Cardiac muscle cell (in vitro differentiated cells and primary cell): ENCODE measurements at regions not wholly inside any gene's neighbourhood (a gene's known extent, or its start where the extent isn't known, plus 50 kb on each side); places are given as distances from the start of the nearest gene placed in this dataset.

Experiments used
- DNase-seq, 2 donors: peaks; one replicate each; pipeline versions ENCODE4 v3.0.0 to v3.0.0-alpha.2; 2010 to 2017; ENCODE audit warnings: low read depth in 1 of 2, low spot score in 1 of 2
- H3K27ac ChIP-seq: fragments of 200-600 bp; sonication (generic); 2 replicates; pipeline ENCODE4 v1.5.1; 2016
- H3K27me3 ChIP-seq: fragments of 200-600 bp; sonication (generic); 2 replicates; pipeline ENCODE4 v1.6.0; 2016; ENCODE audit warnings: control low read depth
- H3K36me3 ChIP-seq: fragments of 200-600 bp; sonication (generic); 2 replicates; pipeline ENCODE4 v1.5.1; 2016; ENCODE audit warnings: control low read depth
- H3K4me1 ChIP-seq: fragments of 200-600 bp; sonication (generic); 2 replicates; pipeline ENCODE4 v1.8.1; 2017; ENCODE audit warnings: low read depth, mild to moderate bottlenecking, mixed run types
- H3K4me3 ChIP-seq: fragments of 200-600 bp; sonication (generic); 2 replicates; pipeline ENCODE4 v1.5.1; 2016; ENCODE audit warnings: mild to moderate bottlenecking
- H3K9me3 ChIP-seq: fragments of 200-600 bp; sonication (generic); 2 replicates; pipeline ENCODE4 v1.5.1; 2017; ENCODE audit warnings: low read depth, mild to moderate bottlenecking, control low read depth
- TF ChIP-seq, protein P1 (sequence below): IDR thresholded peaks from 2 replicates; pipeline ENCODE4 v1.5.1; 2012; ENCODE audit warnings: low read depth, mild to moderate bottlenecking, low read length

DNA sequence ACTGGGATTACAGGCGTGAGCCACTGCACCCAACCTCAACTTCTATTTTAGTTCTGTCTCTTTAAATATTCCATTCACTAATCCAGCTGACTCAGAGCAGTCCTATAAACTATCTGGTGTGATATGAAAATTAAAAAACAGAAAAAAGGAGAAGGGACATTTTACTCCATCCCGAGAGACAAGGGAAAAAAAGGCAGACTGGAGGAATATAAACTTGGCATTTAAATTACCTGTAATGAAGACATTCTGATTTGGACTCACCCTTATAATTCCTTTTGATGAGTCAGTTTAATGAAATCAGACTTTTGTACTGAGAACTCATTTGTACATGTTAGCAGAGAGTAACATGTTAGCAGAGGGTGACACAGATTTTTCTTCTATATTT is 74.8 kb upstream of the RIOK3 start:
- no peaks in the 10 kb centered on the region for H3K36me3 ChIP-seq
- H3K27ac ChIP-seq, result no peak overlapping the region
- no peak for DNase-seq
- TF ChIP-seq, protein P1, sequence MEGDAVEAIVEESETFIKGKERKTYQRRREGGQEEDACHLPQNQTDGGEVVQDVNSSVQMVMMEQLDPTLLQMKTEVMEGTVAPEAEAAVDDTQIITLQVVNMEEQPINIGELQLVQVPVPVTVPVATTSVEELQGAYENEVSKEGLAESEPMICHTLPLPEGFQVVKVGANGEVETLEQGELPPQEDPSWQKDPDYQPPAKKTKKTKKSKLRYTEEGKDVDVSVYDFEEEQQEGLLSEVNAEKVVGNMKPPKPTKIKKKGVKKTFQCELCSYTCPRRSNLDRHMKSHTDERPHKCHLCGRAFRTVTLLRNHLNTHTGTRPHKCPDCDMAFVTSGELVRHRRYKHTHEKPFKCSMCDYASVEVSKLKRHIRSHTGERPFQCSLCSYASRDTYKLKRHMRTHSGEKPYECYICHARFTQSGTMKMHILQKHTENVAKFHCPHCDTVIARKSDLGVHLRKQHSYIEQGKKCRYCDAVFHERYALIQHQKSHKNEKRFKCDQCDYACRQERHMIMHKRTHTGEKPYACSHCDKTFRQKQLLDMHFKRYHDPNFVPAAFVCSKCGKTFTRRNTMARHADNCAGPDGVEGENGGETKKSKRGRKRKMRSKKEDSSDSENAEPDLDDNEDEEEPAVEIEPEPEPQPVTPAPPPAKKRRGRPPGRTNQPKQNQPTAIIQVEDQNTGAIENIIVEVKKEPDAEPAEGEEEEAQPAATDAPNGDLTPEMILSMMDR, result no peak
- H3K4me1 ChIP-seq, result peaks cover 4% of the 10 kb centered on the region
- H3K9me3 ChIP-seq, result no peaks in the 10 kb centered on the region
- no peak overlapping the region for H3K4me3 ChIP-seq
- H3K27me3 ChIP-seq, result no peaks in the 10 kb centered on the region

DNA sequence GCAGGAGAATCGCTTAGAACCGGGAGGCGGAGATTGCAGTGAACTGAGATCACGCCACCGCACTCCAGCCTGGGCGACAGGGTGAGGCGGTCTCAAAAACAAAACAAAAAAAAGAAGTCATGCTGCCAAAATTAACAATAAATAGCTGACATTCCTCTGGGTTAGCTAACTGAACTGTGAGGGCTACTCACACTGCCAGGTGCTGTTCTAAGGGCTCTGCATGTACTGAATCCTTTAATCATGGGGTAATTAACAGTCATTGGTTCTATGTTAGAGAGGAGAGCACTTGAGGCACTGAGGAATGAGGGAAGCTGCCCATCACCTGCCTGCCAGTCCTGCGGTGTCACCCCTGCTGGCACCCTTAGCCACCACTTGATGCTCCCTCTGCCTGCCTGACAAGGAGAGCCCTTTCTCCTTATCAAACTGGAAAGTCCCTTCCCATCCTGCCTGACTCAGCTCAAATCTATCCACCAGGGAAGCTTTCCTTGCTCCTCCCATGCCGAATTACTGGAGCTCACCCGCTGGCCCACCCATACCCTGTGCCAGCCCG is 73.0 kb upstream of the RIOK3 start:
- H3K4me3 ChIP-seq, result no peak overlapping the region
- DNase-seq, result peak in 1 of 2 donors; percentile 64
- no peaks in the 10 kb centered on the region for H3K36me3 ChIP-seq
- H3K9me3 ChIP-seq, result no peaks in the 10 kb centered on the region
- H3K4me1 ChIP-seq, result peaks cover 4% of the 10 kb centered on the region
- no peaks in the 10 kb centered on the region for H3K27me3 ChIP-seq
- TF ChIP-seq, protein P1, result no peak
- no peak overlapping the region for H3K27ac ChIP-seq

DNA sequence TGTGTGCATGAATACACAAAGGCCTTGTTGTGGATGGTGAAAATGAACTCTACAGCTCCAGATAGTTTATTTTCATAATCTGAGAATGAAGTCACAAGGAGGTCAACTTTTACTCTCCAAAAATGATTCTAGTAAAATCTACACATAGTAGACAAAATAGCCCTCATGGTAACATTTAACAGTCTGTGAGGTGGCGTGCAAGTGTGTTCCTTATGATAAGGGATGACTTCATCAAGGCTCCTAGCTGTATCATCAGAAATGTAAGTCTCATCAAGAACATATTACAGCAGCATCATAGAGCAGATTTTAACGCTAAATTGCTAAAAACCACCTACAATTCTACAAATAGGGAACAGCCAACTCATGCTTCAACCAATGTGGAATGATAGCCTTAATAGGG is 72.3 kb upstream of the RIOK3 start:
- Histone ChIP-seq H3K4me1 (peaks cover 4% of the 10 kb centered on the region), H3K27me3 (no peaks in the 10 kb centered on the region), H3K36me3 (no peaks in the 10 kb centered on the region), H3K27ac (no peak overlapping the region), H3K9me3 (no peaks in the 10 kb centered on the region), H3K4me3 (no peak overlapping the region)
- TF ChIP-seq, protein P1, result no peak
- DNase-seq, result peak in 1 of 2 donors; percentile 57

DNA sequence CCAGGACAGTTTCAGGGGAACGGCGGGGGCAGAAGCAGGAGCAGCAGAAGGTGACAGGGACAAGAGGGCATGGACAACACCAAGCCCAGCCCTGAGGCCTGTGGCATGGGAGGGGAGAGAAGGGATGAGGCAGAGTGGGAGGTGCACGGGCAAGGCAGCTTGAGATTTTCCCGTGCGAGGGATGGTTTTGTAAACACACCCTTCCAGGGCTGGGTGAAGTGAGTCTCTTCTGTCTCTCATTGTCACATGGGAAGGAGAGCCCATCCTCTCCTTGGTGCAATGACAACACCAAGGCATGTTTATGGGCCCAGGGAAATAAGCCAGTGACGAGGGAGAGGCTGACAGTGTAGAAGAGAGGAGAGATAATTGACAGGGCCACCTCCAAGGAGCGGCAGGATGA is 69.6 kb upstream of the RIOK3 start:
- TF ChIP-seq, protein P1, result no peak
- Histone ChIP-seq H3K27me3 (no peaks in the 10 kb centered on the region), H3K36me3 (no peaks in the 10 kb centered on the region)

DNA sequence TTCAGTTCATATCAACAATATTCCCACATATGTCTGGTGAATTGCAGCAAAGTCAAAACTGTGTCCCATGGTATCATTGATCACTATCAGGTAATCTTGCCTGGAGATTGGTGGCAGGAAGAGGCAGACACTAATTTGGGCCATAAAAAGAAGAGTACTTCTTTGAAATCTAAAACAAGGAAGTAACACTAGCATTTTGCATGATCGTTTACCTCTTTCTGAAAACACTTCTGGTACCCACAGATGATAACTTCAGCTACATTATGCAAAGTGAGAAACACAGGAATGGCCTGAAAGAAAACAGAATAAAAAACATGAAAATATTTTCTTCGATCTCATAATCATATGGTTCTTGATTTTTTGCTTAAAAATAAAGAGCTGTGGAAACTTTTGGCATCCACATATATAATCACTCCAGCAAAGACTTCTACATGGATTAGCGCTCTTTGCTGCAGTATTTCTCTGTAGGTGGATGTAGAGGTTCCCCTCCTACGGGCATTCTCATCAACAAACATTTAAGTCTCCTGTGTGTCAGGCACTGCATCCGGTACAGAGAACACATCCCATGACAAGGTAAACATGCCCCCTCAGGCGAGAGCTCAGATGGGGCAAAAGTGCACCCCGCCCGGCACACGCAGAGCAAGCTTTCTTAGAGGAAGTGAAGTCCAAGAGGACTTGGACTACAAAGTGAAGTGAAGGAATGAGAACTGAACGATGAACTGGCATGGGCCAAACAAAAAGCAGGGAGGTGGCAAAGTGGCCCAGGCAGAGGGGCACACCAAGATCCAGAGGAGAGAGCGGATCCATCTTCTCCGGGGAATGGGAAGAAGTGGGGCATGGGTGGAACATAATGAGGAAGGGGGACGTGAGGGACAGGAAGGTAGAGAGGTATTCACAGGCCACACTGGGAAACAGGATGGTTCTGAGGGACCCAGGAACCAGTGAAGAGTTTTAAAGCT is 68.0 kb upstream of the RIOK3 start:
- TF ChIP-seq, protein P1, result no peak
- no peaks in the 10 kb centered on the region for H3K4me1 ChIP-seq
- H3K36me3 ChIP-seq, result no peaks in the 10 kb centered on the region
- H3K4me3 ChIP-seq, result no peak overlapping the region
- DNase-seq, result no peak
- H3K27ac ChIP-seq, result no peak overlapping the region
- H3K9me3 ChIP-seq, result no peaks in the 10 kb centered on the region
- H3K27me3 ChIP-seq, result no peaks in the 10 kb centered on the region

More for the DNA sequence above, 69.6 kb upstream of the RIOK3 start:
- no peak for DNase-seq
- Histone ChIP-seq H3K27ac (no peak overlapping the region), H3K9me3 (no peaks in the 10 kb centered on the region), H3K4me1 (peaks cover 3% of the 10 kb centered on the region), H3K4me3 (no peak overlapping the region)
